ENCODE measurements at regions not wholly inside any gene's neighbourhood (a gene's known extent, or its start where the extent isn't known, plus 50 kb on each side); places are given as distances from the start of the nearest gene placed in this dataset.

DNA sequence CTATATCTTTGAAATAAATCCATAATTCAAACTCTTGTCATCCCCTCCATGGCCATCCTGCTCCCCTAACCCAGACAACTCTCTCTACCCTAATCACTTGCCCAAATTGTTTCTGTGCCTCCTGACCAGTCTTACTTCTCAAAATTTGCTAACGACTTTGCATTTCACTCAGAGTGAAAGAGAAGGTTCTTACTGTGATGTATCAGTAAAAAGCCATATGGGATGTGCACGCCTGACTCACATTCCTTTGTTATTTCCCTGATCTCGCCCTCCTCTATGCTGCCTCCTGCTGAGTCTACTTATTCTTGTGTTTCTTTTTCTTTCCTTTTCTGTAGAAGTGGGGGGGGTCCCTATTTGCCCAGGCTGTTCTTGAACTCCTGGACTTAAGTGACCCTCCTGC is 487.2 kb upstream of the FRG2C start:
- Histone ChIP-seq H3K9me3 (replicated peaks; ENCODE audit: control insufficient read depth, insufficient read depth, low read length) (no peaks in the 10 kb centered on the region), H3K27ac (ENCODE audit: control insufficient read depth, insufficient read depth) (no peak overlapping the region), H3K27me3 (replicated peaks in 1 of 2; ENCODE audit: control insufficient read depth in 2 of 2, insufficient read depth in 2 of 2, low read length in 1 of 2) (no peaks in the 10 kb centered on the region), H3K4me3 (no peak overlapping the region), H4K20me1 (ENCODE audit: control insufficient read depth, insufficient read depth) (no peaks in the 10 kb centered on the region), H3K9ac (ENCODE audit: control insufficient read depth, insufficient read depth, low read length) (no peak overlapping the region), H3K79me2 (ENCODE audit: control insufficient read depth, insufficient read depth, low read length) (no peaks in the 10 kb centered on the region), H3K36me3 (ENCODE audit: control insufficient read depth in 2 of 2, insufficient read depth in 2 of 2, low read length in 1 of 2) (no peaks in the 10 kb centered on the region), H3K4me1 (ENCODE audit: control insufficient read depth, insufficient read depth, low read length) (no peaks in the 10 kb centered on the region), H3K4me2 (ENCODE audit: control insufficient read depth, insufficient read depth) (no peak overlapping the region), H2AFZ (ENCODE audit: control insufficient read depth, low read depth, low read length) (no peak overlapping the region)
- ATAC-seq = peak; percentile 28
- TF ChIP-seq YY1 (IDR thresholded peaks at IDR 0.05; ENCODE audit: low read depth, low read length) (no peak), BHLHE40 (IDR thresholded peaks at IDR 0.05; ENCODE audit: borderline replicate concordance in 1 of 2, low read depth in 2 of 2, low read length in 1 of 2) (0 out of 4 replicates have a peak, but pooled peaks of 1 of the 2 experiments have one; percentile 26), POU2F2 (IDR thresholded peaks at IDR 0.05; ENCODE audit: borderline replicate concordance, low read depth, low read length) (no peak), TAF1 (IDR thresholded peaks at IDR 0.05; ENCODE audit: borderline replicate concordance, low read depth, low read length) (no peak), BCL11A (IDR thresholded peaks at IDR 0.05; ENCODE audit: low read depth, low read length) (no peak), IKZF1 (conservative IDR thresholded peaks at IDR 0.05) (peak; percentile 29; the same call in 1 of the 2 replicates), IKZF2 (IDR thresholded peaks at IDR 0.05) (peak; percentile 38 to 48; a peak in 2 of 4 replicates), MLLT1 (IDR thresholded peaks at IDR 0.05) (peak; percentile 38; the same call in 1 of the 2 replicates), NBN (IDR thresholded peaks at IDR 0.05) (peak; percentile 51; the same call in 1 of the 2 replicates), SMC3 (IDR thresholded peaks at IDR 0.05; ENCODE audit: borderline replicate concordance, low read length) (no peak), ASH2L (IDR thresholded peaks at IDR 0.05; ENCODE audit: borderline replicate concordance, low read depth) (no peak)
- TF ChIP-seq, protein P1, sequence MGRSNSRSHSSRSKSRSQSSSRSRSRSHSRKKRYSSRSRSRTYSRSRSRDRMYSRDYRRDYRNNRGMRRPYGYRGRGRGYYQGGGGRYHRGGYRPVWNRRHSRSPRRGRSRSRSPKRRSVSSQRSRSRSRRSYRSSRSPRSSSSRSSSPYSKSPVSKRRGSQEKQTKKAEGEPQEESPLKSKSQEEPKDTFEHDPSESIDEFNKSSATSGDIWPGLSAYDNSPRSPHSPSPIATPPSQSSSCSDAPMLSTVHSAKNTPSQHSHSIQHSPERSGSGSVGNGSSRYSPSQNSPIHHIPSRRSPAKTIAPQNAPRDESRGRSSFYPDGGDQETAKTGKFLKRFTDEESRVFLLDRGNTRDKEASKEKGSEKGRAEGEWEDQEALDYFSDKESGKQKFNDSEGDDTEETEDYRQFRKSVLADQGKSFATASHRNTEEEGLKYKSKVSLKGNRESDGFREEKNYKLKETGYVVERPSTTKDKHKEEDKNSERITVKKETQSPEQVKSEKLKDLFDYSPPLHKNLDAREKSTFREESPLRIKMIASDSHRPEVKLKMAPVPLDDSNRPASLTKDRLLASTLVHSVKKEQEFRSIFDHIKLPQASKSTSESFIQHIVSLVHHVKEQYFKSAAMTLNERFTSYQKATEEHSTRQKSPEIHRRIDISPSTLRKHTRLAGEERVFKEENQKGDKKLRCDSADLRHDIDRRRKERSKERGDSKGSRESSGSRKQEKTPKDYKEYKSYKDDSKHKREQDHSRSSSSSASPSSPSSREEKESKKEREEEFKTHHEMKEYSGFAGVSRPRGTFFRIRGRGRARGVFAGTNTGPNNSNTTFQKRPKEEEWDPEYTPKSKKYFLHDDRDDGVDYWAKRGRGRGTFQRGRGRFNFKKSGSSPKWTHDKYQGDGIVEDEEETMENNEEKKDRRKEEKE (IDR thresholded peaks at IDR 0.05) = no peak
- ChIA-PET CTCF (interaction anchor here (1.1 to 1.8 kb wide), 3 partner anchors 9 to 17 kb away, joined by 3 to 4 read pairs (median 4); no protein-coding TSS in a partner anchor), SMC1A (ENCODE audit: uncharacterized antibody, unreplicated experiment) (interaction anchor here (0.7 to 5.4 kb wide), 4 partner anchors 11 to 41 kb away, joined by 3 to 28 read pairs (median 4); no protein-coding TSS in a partner anchor), RAD21 (ENCODE audit: unreplicated experiment) (interaction anchor here (0.7 to 1.5 kb wide), 2 partner anchors 11 to 15 kb away, joined by 3 to 9 read pairs; no protein-coding TSS in a partner anchor), POLR2A (interaction anchor here (1.4 kb wide), 1 partner anchor 10 kb away, joined by 4 read pairs; no protein-coding TSS in a partner anchor)
- no peak for DNase-seq (ENCODE audit: low read depth, low spot score)
- intact Hi-C loops (cut with micrococcal nuclease; ENCODE audit: unreplicated experiment) (loop anchor here (10.0 kb wide), 1 partner anchor 532 kb away; no protein-coding TSS in a partner anchor), in situ Hi-C loops (cut with MboI) (no loop called here)
- 0% methylated on average over 3 of the region's 3 CpGs for WGBS (ENCODE audit: insufficient coverage, insufficient replicate concordance, low lambda C conversion rate, missing lambda C conversion rate)
- FAIRE-seq = no peak
- BruUV-seq (replicated peaks) = no TSS peak

Measured in GM12878 (cell line).